ENCODE measurements at regions not wholly inside any gene's neighbourhood (a gene's known extent, or its start where the extent isn't known, plus 50 kb on each side); places are given as distances from the start of the nearest gene placed in this dataset.

DNA sequence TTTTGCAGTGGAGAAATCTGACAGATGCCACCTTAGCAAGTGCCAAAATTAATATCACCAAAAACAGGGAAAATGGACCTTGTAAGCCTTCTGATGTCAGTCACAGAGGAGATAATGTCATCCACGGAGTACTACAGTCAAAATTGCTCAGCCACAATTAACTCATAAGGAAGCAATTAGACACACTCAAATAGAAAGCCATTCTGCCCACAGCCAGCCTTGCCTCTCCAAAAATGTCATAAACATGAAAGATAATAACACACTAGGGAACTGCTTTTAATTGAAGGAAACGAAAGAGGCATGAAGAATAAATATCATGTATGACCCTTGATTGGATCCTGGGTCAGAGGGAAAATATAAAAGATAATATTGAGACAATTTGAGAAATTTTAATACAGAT lies 505.6 kb upstream of the API5 start:
- TF ChIP-seq CTCF (IDR thresholded peaks at IDR 0.05) (no peak), POLR2A (IDR thresholded peaks at IDR 0.05) (no peak), EP300 (IDR thresholded peaks at IDR 0.05) (no peak)
